ENCODE measurements at regions not wholly inside any gene's neighbourhood (a gene's known extent, or its start where the extent isn't known, plus 50 kb on each side); places are given as distances from the start of the nearest gene placed in this dataset.

DNA sequence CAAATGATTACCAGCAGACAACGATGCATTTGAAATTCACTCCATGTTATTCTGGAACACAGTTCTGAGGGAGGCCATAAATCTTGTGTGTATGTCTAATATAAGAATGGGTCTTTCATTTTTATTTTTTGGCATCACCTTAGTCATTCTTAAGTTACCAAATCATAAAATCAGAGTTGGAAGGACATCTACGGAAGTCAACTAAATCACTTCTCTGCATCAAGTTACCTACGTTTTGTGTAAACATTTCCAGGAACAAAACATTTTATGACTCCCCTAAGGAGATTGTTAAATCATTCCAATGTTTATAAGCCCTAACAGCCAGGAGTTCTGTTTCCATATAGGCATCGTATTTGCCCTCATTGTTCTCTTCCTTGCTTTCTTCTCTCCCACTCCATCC, 378.2 kb downstream of the FAM170A start:
- no peak for DNase-seq (ENCODE audit: low spot score)

DNA sequence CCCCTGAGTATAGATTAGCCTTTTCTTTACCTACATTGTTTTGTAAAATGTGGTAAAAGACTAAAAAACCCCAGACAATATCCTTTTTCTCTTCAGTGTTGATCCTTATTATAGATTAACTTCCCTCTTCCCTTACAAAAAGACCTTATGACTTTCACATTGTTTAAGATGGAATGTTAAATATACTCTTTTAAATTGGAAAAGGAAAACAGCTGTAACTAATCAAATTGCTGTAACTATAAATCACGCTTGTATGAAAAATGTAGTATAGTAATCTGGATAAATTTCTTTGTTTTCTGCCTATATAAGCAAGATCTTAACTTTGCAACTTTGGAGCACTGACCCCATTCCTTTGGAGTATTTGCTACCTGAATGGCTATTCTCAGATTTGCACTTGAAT, 383.1 kb downstream of the FAM170A start:
- DNase-seq (ENCODE audit: low spot score) = no peak

DNA sequence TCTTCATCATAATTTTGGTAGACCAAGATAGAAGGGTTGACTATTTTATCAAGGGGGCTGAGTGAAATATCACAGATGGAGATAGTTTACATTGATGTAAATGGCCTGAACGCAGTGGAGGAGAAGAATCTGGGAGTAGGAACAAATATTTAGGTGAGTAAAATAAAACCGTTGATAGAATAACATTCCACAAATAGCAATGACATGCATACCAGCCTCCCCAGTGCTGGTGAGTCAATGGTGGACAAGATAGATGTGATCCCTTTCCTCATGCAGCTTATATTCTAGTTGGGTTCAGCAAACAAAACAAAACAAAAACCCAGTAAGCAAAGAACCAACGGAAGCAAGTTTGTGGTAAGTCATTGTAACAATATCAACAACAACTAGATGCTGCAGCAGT, 385.2 kb downstream of the FAM170A start:
- no peak for DNase-seq (ENCODE audit: low spot score)

DNA sequence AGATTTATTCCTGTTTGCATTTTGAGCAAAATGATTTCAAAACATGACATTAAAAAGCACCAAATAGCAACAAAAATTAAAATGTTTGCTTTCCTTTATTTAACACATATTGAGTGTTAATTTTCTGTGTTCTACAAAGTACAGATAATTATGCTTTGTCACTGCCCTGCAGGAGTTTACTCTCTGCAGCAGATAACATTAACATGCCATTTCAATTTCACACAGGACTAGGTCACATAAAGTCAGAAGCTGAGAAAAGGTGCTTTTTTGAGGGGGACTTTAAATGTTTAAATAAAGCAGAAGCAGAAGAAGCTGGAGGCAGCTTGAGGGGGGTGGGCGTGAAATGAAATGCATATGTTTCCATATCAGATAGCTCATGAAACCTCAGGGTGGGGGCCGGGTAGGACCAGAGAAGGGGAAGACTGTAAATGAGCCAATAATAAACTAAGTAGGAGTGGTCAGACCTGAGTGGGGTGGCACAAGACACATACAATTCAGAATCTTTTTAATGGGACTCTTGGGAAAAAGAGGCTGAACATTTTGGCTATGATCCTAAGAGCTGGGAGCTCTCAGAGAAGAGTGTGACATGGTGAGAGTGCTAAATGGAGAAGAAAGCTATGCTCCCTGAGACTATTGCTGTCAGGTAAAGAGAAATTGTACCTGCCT, 387.5 kb downstream of the FAM170A start:
- DNase-seq (ENCODE audit: low spot score) = no peak

DNA sequence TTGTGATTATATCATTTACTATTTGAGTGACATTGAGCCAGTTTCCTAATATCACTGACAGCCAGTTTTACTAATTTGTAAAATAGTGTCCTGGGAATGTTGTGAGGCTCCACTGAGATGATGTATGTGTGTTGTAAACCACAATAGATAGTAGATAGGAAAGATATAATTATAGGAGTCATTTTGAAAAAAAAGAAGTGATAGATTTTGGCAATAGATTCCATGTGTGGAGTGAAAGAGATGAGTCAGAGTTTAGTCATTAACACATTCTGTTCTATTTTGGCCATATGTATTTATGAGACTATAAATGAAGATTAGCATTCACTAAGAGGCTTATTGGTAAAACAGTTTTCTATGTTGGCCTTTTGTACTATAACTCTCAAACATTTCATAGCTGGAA, 388.2 kb downstream of the FAM170A start:
- no peak for DNase-seq (ENCODE audit: low spot score)

DNA sequence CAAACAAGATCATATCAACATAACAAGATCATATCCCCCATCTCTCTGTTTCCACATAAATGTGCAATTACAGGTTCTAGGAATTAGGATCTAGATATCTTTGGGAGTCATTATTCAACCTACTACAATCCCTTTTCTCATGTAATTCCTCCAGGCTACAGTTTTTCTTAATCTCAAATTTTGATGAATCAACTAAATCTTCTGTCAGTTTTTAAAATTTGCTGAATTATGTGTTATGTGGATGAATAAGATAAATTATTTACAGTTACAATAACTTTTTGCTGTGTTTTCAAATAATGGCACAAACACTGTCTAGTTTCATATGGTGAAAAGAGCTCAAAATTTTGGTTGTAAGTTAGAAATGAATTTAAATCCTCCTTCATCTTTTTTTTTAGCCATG, 405.8 kb downstream of the FAM170A start:
- no peak for DNase-seq (ENCODE audit: low spot score)

DNA sequence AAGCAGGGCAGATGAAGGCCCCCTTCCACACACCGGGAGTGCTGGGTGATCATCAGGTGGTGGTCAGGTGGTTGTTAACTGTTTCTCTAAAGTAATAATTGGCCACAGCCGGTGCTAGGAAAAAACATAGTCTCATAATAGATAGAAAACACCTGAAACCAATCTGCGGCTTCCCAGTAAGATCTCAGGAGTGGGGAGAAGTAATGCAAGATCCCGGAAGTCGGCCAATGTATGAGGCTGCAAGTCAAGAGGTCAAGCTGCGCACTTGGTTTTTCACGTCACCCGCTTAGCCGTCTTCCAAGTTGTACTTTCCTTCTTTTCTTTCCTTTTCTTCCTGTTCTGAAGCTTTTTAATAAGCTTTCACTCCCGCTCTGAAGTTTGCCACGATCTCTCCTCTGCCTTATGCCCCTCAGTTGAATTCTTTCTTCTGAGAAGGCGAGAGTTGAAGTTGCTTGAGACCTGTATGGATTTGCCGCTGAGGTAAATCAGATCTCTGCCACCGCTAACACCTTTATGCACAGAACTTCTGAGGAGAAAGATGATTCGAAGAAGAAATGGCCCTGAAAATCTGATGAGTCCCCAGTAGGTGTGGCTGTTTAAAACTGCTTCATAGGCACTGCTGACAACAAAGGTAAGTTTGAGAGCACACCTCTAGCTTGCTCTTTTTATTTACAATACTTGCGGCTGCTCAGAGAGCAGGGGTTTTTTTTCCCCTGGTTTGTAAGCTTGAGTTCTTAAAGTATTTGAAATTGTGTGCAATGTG, 406.6 kb downstream of the FAM170A start:
- DNase-seq (ENCODE audit: low spot score) = no peak

DNA sequence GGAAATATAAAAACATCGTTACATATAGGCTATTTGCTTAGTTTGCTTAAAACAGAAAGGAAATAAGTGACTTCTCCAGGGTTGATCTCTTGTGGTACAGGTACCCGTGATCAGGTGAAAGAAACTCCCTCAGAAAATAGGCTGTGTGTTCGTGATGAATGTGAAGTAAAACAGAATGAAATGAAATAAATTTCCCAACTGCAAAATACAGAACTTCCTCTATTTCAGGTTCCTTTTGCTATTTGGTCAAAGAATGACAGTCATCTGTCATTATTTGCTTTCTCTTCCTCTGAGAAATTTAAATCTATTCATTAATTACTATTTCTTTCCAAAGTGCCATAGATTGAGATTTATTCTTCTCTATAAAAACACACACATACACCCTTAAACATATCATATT, 408.1 kb downstream of the FAM170A start:
- DNase-seq (ENCODE audit: low spot score) = no peak

DNA sequence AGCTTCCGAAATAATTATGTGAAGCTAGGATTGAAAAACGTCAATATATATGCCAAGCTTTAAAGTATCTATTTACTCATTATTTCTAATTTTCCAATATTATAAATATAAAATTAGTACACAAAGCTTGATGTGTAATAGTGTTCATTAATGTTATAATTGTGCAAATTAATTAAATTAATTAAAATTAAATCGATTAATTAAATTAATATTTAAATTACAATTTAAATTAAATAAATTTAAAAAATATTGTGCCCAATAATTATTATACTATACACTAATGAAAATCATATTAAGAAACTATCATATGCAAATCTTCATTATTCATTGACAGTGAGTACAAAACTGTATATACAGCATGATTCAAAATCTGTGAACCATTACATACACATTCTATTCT, 409.8 kb downstream of the FAM170A start:
- no peak for DNase-seq (ENCODE audit: low spot score)

DNA sequence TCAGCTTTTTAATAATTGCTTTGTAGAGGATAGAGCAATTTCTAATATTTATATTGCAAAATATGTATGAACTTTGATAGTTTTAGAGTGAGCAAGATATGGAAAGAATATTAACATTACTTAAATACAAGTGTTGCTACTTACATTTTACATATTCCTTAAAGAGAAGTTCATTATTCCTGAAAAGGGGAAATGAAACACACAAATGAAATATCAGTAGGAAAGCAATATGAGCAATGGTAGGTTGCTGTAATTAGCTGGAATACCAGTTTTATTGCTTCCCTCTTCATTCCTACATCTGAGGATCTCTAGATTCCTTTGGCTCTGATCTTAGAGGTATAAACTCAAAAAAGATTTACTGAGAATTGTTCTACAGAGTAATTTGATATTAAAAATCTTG, 414.1 kb downstream of the FAM170A start:
- no peak for DNase-seq (ENCODE audit: low spot score)

DNA sequence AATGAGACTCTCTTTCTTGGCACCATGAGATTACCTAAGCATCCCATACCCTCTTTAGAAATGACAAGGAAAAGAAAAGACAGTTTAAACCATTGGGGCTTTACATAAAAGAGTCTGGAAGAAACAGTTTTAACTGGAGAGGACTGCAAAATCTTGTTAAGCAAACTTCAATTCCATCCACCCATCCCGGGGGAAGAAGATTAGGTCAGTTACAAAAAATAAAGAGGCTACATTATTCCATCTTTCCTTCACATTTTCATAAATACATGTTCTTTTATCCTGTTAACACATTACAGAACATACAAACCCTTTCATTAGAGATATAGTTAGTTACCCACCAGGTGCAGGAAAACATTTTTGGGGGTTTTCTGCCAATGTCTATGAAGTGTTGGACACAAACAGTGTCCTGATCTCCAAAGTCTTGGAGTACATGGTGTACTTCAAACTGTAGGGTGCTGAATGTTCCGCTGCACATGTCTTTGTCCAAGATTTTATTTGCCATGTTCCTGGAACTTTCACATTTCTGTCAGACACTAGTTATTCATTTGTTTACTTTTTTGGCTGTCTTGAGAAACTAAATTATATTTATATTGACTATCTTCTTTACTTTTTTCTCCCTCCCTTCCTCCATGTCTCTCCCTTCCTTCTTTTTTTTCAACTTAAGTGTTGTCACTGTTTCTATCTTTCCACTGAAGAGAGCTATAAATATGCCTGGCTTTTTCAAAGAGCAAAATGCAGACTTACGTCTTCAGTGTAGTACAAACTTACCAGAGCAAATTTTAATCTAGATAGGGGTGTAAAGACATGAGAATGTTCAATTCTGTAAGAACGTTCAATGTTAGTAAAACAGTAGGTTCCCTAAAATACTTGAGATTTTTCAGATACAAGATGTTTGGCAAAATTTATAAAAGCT, 410.9 kb upstream of the PRR16 start:
- no peak for DNase-seq (ENCODE audit: low spot score)

DNA sequence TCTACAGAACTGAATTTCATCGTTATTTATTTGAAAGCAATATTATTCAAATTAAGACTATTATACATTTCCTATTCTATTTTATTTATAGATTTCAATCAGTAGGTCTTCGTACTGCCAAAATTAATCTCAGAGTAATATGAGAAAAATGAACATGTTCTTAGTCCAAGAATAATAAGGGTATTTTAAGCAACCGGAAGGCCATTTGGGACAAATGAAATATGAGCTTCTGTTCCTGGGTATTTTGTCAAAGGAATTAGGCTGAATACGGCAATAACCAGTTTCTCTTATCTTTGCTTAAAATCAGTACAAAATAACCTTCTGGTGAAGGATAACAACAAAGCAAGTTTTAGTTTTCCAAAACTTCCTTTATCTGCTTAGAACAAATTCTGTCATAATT, 410.3 kb upstream of the PRR16 start:
- DNase-seq (ENCODE audit: low spot score) = no peak

DNA sequence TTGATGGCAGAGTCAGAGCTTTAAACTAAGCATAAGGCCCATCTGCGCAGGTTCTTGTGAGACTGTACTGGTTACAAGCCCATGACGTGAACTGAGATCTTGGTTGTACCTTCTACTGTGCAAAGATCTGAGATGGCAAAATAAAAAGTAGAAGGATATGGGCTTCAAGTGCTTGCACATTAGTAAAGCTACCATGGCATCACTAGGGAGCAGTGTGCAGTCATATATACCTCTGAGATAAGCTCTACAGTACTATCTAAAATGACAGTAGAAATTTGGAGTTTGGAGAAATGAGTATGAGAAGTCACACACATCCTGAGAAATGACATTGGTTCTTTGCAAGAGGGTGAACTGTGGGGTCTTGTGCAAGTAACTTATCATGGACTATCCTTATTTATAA, 408.2 kb upstream of the PRR16 start:
- no peak for DNase-seq (ENCODE audit: low spot score)

DNA sequence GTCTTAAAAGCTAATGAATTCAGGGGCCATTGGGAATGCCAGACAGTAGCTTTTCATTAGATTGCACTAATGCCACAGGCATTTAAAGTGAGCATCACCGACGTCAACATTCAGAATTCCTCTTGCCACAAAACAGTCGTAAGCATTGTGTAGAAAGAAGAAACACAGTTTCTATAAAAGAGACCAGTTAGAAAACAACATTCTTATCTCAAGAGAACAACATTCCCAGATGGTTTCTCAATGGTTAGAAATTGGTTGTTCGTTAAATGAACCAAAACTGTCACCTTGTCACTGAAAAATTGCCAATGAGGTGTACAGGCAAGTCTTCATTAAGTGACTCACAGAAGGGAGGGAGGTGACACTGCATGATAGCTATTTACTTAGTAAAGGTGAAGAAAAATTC, 401.6 kb upstream of the PRR16 start:
- no peak for DNase-seq (ENCODE audit: low spot score)

DNA sequence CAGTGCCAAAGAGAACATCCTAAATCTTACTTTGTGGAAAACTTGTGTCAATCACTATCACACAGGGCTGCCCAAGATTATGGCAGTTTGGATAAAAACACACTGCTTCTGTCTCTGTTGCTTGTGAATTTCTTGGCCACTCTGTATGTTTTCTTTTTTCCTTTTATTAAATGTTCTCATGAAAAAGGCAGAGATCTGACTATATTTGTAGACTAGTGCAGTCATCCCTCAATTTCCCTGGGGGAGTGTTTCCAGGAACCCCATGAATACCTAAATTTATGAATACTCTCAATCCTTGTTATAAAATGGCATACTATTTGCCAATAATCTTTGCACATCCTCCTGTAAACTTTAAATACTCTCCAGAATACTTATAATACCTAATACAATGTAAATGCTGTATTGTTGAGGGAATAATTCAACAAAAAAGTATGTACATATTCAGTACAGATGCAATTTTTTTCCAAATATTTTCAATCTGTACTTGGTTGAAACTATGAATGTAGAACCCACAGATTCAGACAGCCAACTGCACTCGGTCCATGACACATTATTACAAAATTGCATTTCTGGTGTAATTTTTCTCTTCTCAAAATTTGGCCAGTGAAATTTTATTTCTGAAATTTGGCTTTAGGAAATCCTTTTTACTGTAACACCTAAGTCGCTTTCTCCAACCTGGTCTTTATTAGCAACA, 391.9 kb upstream of the PRR16 start:
- no peak for DNase-seq (ENCODE audit: low spot score)

DNA sequence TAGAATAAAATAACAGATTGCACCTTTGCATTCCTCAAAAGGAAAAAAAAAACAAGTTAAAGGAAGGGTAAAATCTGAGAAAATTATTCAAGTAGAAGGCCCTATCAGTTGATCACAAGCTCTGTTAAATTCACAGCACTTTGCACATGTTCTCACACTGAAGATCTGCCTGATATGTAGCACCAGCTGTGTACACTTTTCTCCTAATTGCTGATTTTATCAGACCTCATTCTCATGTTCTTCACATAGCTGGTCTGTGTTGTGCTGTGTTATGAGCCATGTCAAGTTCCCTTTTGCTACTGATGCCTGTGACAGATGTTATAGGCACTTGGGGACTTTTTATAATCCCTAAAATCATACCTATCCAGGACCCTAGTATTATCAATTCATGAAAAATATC, 390.4 kb upstream of the PRR16 start:
- DNase-seq (ENCODE audit: low spot score) = no peak

DNA sequence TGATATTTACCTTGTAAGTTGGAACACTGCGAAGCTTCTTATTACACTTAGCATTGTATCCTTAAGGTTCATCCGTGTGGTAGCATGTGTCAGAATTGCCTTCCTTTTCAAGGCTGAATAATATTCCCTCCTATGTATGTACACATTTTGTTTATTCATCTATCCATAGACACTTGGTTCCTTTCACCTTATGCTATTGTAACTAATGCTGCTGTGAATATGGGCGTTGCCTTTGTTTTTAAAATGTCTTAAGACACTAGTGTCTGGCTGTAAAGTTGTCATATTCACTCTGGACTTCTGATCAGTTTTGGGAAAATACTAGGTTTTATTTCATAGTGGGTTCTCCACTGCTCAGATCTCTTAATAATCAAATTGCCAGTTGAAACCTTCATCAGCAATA, 383.3 kb upstream of the PRR16 start:
- DNase-seq (ENCODE audit: low spot score) = no peak

DNA sequence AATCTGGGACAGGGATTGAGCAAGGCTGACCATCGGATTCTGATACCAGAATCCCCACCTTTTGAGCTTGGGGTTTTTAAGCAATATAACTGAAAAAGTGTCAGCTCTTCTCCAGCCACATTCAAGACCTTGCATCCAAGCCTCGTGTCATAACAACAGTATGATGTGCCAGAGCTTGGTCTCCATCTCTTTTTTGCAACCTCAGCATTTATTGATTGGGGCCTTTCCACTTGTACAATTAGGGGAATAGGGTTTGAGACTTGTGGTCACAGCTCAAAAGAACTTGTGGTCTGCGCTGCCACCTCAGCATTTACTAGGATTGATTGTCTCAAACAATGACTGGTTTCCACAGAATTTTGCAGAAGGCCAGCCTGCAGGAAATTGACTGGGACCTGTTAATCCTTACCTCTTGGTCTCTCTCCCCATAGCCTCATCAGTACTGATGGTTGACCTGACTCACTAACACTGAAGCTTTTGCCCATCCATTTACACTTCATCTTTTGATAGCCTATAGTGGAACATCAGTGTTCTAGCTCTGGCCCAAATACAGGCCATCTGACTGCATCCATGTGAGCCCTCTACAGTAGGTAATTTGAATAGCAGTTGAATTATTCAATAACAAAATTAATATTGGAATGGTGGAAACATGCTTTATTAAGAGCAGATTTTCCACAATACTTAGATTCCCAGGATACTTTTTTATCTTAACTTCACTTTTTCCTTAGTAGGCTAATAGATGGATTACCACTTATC, 381.6 kb upstream of the PRR16 start:
- no peak for DNase-seq (ENCODE audit: low spot score)

DNA sequence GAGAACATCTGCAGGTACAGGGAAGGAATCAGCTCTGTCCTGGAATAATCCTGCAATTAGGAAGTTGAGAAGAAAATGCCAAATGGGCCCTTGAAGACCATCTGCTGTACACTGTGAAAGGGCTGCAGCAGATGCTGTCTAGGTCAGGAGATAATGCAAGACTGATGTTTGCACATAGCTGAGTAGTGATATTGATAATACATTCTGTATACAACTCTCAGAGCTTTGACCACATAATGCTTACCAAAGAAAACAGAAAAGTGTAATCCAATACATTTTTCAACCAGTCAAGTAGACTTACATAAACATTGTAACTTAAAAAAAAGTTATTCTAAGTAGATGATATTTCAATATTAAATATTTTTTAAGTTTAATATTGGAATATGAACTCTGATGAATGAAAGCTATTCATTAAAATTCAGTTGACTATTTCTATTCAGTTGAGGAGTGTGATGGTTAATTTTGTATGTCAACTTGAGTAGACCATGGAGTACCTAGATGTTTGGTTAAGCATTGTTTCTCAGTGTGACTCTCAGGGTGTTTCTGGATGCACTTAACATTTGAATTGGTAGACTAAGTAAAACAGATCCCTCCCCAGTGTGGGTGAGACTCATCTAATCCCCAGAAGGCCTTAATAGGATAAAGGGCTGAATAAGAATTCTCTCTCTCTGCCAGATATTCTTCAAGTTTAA, 380.1 kb upstream of the PRR16 start:
- DNase-seq (ENCODE audit: low spot score) = no peak

DNA sequence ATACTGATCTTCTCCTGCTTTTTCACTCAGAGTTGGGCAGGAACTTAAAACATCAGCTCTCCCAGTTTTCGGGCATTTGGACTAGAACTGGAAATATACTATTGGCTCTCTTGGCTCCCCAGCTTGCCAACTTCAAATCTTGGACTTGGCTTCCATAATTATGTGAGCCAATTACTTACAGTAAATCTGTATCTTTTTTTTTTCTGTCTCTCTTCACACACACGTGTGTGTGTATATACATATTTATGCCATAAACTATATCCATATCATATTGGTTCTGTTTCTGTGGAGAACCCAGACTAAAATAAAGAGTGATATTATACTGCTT, 379.6 kb upstream of the PRR16 start:
- DNase-seq (ENCODE audit: low spot score) = no peak

DNA sequence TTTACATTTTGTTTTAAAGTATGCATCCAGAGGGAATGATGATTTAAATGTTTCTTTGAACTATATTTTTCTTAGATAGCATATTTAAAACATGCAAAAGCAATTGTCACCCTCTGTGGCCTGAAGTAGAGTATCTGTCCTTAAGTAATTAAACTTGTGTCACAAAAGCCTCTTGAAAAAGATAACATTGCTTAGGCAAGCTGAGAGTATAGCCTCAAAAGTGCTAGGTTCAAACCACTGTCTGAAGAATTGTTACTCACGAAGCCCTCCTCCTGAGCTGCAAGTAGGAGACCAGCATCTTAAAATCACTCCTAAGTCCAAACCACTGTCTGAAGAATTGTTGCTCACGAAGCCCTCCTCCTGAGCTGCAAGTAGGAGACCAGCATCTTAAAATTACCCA, 378.0 kb upstream of the PRR16 start:
- no peak for DNase-seq (ENCODE audit: low spot score)
